Calu3 (cell line): ENCODE measurements at regions not wholly inside any gene's neighbourhood (a gene's known extent, or its start where the extent isn't known, plus 50 kb on each side); places are given as distances from the start of the nearest gene placed in this dataset.

Source experiments
- BruUV-seq: library from RNA; stranded (reverse); fragments of 400-500 nt; replicated peaks from 2 replicates; lab custom pipeline; 2021; lab: Mats Ljungman, UMichigan
- CTCF ChIA-PET: fragments of 300-600 bp; sonication (Branson Sonifier 250); formaldehyde crosslinking; loops from one replicate; lab custom pipeline; 2022; ENCODE audit warnings: antibody characterized with exemption; lab: Charles Lee
- DNase-seq: peaks from one replicate; pipeline ENCODE4 v3.0.0; 2022
- H3K27ac Mint-ChIP-seq: one replicate; pipeline ENCODE4 v1.8.0; 2022; ENCODE audit warnings: mixed read lengths; ENCODE audit not compliant: unreplicated experiment
- H3K27me3 Mint-ChIP-seq: one replicate; pipeline ENCODE4 v1.8.0; 2022; ENCODE audit warnings: mixed read lengths; ENCODE audit not compliant: unreplicated experiment
- H3K36me3 Mint-ChIP-seq: one replicate; pipeline ENCODE4 v1.8.0; 2022; ENCODE audit warnings: mild to moderate bottlenecking, moderate library complexity, mixed read lengths; ENCODE audit not compliant: insufficient read depth, unreplicated experiment
- H3K4me1 Mint-ChIP-seq: one replicate; pipeline ENCODE4 v1.8.0; 2022; ENCODE audit warnings: mild to moderate bottlenecking, low read depth, mixed read lengths; ENCODE audit not compliant: unreplicated experiment
- H3K4me3 Mint-ChIP-seq: one replicate; pipeline ENCODE4 v1.8.0; 2022; ENCODE audit warnings: mild to moderate bottlenecking, low read depth, moderate library complexity, mixed read lengths; ENCODE audit not compliant: unreplicated experiment
- H3K9me3 Mint-ChIP-seq: one replicate; pipeline ENCODE4 v1.8.0; 2022; ENCODE audit warnings: low read depth, mixed read lengths; ENCODE audit not compliant: unreplicated experiment
- CTCF ChIP-seq: fragments of 200-600 bp; IDR thresholded peaks from one replicate; pipeline ENCODE4 v1.8.0; 2022; ENCODE audit warnings: antibody characterized with exemption; ENCODE audit not compliant: unreplicated experiment
- intact Hi-C: fragments of 100-400 bp; cut with micrococcal nuclease; formaldehyde crosslinking; loops from one replicate; pipeline ENCODE4 v1.10.0; 2022; ENCODE audit not compliant: unreplicated experiment

- Mint-ChIP-seq H3K4me3 (no peak overlapping the region), H3K27me3 (peaks cover 42% of the 10 kb centered on the region), H3K4me1 (no peaks in the 10 kb centered on the region), H3K36me3 (no peaks in the 10 kb centered on the region), H3K9me3 (no peaks in the 10 kb centered on the region), H3K27ac (no peak overlapping the region)
- no peak for DNase-seq
- BruUV-seq: no TSS peak
- intact Hi-C loops: no loop called here
- CTCF ChIA-PET: no interaction called here
- no peak for TF ChIP-seq CTCF
These were observed 59.6 kb downstream of the OLIG3 start for GRCh38 chr6:137434640-137435039.

GRCh38 chr6:137432054-137432611, 62.1 kb downstream of the OLIG3 start:
- Mint-ChIP-seq H3K36me3 (no peaks in the 10 kb centered on the region), H3K4me3 (no peak overlapping the region), H3K4me1 (no peaks in the 10 kb centered on the region), H3K9me3 (no peaks in the 10 kb centered on the region), H3K27me3 (peaks cover 42% of the 10 kb centered on the region), H3K27ac (no peak overlapping the region)
- intact Hi-C loops: no loop called here
- CTCF ChIA-PET: no interaction called here
- no peak for DNase-seq
- no peak for TF ChIP-seq CTCF
- no TSS peak for BruUV-seq

- CTCF ChIA-PET: no interaction called here
- no peak overlapping the region for H3K4me3 Mint-ChIP-seq
- H3K9me3 Mint-ChIP-seq: no peaks in the 10 kb centered on the region
- H3K27me3 Mint-ChIP-seq: peaks cover 49% of the 10 kb centered on the region
- intact Hi-C loops: no loop called here
- no peak for TF ChIP-seq CTCF
- H3K4me1 Mint-ChIP-seq: no peaks in the 10 kb centered on the region
- DNase-seq: no peak
- no peak overlapping the region for H3K27ac Mint-ChIP-seq
- H3K36me3 Mint-ChIP-seq: no peaks in the 10 kb centered on the region
- no TSS peak for BruUV-seq
These were observed 63.2 kb downstream of the OLIG3 start for GRCh38 chr6:137430954-137431353.

GRCh38 chr6:137427656-137428290, 66.4 kb downstream of the OLIG3 start:
- intact Hi-C loops: no loop called here
- Mint-ChIP-seq H3K27ac (no peak overlapping the region), H3K27me3 (peaks cover 29% of the 10 kb centered on the region), H3K36me3 (no peaks in the 10 kb centered on the region), H3K9me3 (no peaks in the 10 kb centered on the region), H3K4me1 (no peaks in the 10 kb centered on the region), H3K4me3 (no peak overlapping the region)
- BruUV-seq: no TSS peak
- no peak for DNase-seq
- TF ChIP-seq CTCF: no peak
- CTCF ChIA-PET: interaction anchor here (0.7 kb wide), 1 partner anchor 507 kb away, joined by 3 read pairs; no protein-coding TSS in a partner anchor
